ENCODE measurements at regions not wholly inside any gene's neighbourhood (a gene's known extent, or its start where the extent isn't known, plus 50 kb on each side); places are given as distances from the start of the nearest gene placed in this dataset.

DNA sequence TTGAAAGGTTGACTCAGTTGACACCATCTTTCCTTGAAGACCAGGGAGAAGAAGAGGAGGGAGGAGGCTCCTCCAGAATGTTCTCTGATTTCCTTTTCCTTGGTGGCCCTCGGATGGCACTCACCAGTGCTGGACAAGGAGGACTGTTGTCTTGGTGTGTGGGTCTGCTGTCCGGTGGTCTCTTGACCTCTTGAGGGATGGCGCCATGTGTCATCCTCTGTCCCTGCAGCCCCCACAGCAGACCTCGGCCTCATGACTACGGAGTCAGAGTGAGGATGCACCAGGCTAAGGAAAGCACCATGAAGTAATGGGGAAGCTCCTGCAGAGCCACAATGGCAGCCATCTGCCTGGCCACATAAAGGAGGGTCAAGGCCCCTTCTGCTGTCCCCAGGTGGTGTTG is 475.0 kb downstream of the GLRX3 start:
- CTCF ChIA-PET: no interaction called here
- TF ChIP-seq CTCF (IDR thresholded peaks at IDR 0.05; ENCODE audit: insufficient read depth, low read depth, low read length): no peak
- POLR2A ChIA-PET: no interaction called here
- no peak for DNase-seq (ENCODE audit: low read depth)
- Histone ChIP-seq H3K27me3 (ENCODE audit: control insufficient read depth, insufficient read depth, low read length) (no peaks in the 10 kb centered on the region), H3K36me3 (ENCODE audit: control insufficient read depth, insufficient read depth, low read length) (no peaks in the 10 kb centered on the region), H3K4me3 (ENCODE audit: low read depth, low read length) (no peak overlapping the region)

GRCh38 chr10:130615457-130615856 is 479.3 kb downstream of the GLRX3 start:
- H3K27me3 ChIP-seq (ENCODE audit: control insufficient read depth, insufficient read depth, low read length): no peaks in the 10 kb centered on the region
- no peaks in the 10 kb centered on the region for H3K36me3 ChIP-seq (ENCODE audit: control insufficient read depth, insufficient read depth, low read length)
- no peak for DNase-seq (ENCODE audit: low read depth)
- ChIA-PET CTCF (interaction anchor here (0.6 kb wide), 1 partner anchor 19 kb away, joined by 5 read pairs; no protein-coding TSS in a partner anchor), POLR2A (no interaction called here)
- H3K4me3 ChIP-seq (ENCODE audit: low read depth, low read length): no peak overlapping the region
- TF ChIP-seq CTCF (IDR thresholded peaks at IDR 0.05; ENCODE audit: insufficient read depth, low read depth, low read length): no peak

DNA sequence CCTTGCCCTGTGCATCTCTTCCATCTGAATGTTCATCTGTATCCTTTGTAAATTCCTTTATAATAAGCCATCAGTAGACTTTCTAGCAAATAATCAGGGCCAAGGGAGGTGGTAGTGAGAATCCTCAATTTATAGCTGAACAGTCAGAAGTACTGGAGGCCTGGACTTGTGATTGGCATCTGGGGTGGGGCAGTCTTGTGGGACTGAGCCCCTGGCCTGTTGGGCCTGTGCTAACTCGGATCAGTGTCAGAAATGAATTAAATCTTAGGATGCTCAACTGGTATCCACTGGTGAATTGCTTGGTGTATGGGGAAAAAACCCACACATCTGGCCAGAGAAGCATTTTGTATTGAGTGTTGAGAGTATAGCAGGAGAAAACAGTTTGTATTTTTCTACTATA is 481.8 kb downstream of the GLRX3 start:
- DNase-seq (ENCODE audit: low read depth): no peak
- H3K27me3 ChIP-seq (ENCODE audit: control insufficient read depth, insufficient read depth, low read length): no peaks in the 10 kb centered on the region
- POLR2A ChIA-PET: no interaction called here
- no peaks in the 10 kb centered on the region for H3K36me3 ChIP-seq (ENCODE audit: control insufficient read depth, insufficient read depth, low read length)
- CTCF ChIA-PET: no interaction called here
- no peak for TF ChIP-seq CTCF (IDR thresholded peaks at IDR 0.05; ENCODE audit: insufficient read depth, low read depth, low read length)
- H3K4me3 ChIP-seq (ENCODE audit: low read depth, low read length): no peak overlapping the region

- ChIA-PET POLR2A (no interaction called here), CTCF (no interaction called here)
- TF ChIP-seq CTCF (IDR thresholded peaks at IDR 0.05; ENCODE audit: insufficient read depth, low read depth, low read length): no peak
- H3K4me3 ChIP-seq (ENCODE audit: low read depth, low read length): no peak overlapping the region
- H3K27me3 ChIP-seq (ENCODE audit: control insufficient read depth, insufficient read depth, low read length): no peaks in the 10 kb centered on the region
- no peaks in the 10 kb centered on the region for H3K36me3 ChIP-seq (ENCODE audit: control insufficient read depth, insufficient read depth, low read length)
- DNase-seq (ENCODE audit: low read depth): no peak
Observed at GRCh38 chr10:130618647-130619046, 482.5 kb downstream of the GLRX3 start.

DNA sequence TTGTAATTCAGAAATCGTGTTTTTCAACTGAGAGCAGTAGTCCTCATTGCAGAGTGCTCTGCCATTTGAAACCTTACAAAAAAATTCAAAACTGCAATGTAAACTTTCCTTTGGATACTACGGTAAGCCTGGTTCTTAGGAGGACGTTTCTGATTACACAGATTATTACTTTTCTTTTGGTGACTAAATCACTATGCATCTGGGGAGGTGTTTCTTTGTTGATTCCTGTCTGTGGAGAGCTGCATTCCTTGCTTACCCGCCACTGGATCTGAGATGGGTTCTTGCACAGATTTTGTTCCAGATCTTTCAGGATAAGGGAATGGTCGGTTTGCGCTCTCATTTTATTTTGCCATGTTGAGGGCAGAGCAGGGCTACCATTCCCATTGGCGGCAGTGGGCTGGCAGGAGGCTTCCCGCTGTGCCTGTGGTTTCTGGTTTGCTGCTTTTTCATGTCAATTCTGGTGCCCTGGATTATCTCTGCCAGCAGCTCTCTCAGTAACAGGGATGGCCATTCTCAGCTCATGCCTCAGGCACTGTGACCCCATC is 485.1 kb downstream of the GLRX3 start:
- Histone ChIP-seq H3K4me3 (ENCODE audit: low read depth, low read length) (no peak overlapping the region), H3K27me3 (ENCODE audit: control insufficient read depth, insufficient read depth, low read length) (no peaks in the 10 kb centered on the region), H3K36me3 (ENCODE audit: control insufficient read depth, insufficient read depth, low read length) (no peaks in the 10 kb centered on the region)
- no peak for TF ChIP-seq CTCF (IDR thresholded peaks at IDR 0.05; ENCODE audit: insufficient read depth, low read depth, low read length)
- no peak for DNase-seq (ENCODE audit: low read depth)
- POLR2A ChIA-PET: no interaction called here
- CTCF ChIA-PET: no interaction called here

Measured in BJ (cell line).